ENCODE measurements at regions not wholly inside any gene's neighbourhood (a gene's known extent, or its start where the extent isn't known, plus 50 kb on each side); places are given as distances from the start of the nearest gene placed in this dataset.

GRCh38 chr16:61391896-61392295 lies 644.3 kb downstream of the CDH8 start:
- TF ChIP-seq CTCF (IDR thresholded peaks at IDR 0.05; ENCODE audit: low read depth, low read length, missing control alignments), result no peak
- DNase-seq (ENCODE audit: low read depth), result no peak
- in situ Hi-C loops (cut with HindIII; ENCODE audit: low sequenced_read_pairs), result no loop called here
- no peak overlapping the region for H3K4me3 ChIP-seq (ENCODE audit: low read depth, low read length)

DNA sequence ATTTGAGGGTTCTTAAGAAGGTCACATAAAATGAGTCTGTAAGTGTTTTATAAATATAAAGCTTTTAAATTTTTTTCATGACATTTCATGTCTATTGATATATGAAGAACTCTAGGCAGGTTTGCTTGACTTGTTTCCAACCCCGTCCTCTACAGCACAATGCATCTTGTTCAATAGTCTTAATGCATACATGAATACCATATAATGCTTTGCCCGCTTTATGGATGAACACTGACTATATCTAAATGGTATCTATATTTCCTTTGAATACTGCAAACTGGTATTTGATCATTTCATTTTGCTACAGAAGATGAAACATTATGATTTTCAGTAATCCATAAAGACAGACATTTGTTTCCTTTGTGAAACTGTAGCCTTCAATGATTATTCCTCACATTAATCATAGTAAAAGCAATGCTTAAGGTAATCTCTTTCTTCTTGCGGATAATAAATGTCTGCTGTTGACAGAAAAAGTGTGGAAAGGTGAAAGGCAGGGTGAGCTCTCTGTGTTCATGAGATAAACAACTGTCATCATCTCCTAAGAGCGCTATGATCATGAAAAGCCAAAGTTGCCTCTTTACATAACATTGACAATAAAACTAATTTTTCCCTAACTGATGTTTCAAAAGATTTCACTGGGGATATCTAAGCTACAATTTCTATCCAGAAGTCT lies 645.1 kb downstream of the CDH8 start:
- in situ Hi-C loops (cut with HindIII; ENCODE audit: low sequenced_read_pairs), result no loop called here
- no peak overlapping the region for H3K4me3 ChIP-seq (ENCODE audit: low read depth, low read length)
- no peak for DNase-seq (ENCODE audit: low read depth)
- no peak for TF ChIP-seq CTCF (IDR thresholded peaks at IDR 0.05; ENCODE audit: low read depth, low read length, missing control alignments)

GRCh38 chr16:61385392-61386071 lies 650.7 kb downstream of the CDH8 start:
- DNase-seq (ENCODE audit: low read depth), result no peak
- in situ Hi-C loops (cut with HindIII; ENCODE audit: low sequenced_read_pairs), result no loop called here
- TF ChIP-seq CTCF (IDR thresholded peaks at IDR 0.05; ENCODE audit: low read depth, low read length, missing control alignments), result no peak
- H3K4me3 ChIP-seq (ENCODE audit: low read depth, low read length), result no peak overlapping the region

- in situ Hi-C loops (cut with HindIII; ENCODE audit: low sequenced_read_pairs), result no loop called here
- no peak for DNase-seq (ENCODE audit: low read depth)
- H3K4me3 ChIP-seq (ENCODE audit: low read depth, low read length), result no peak overlapping the region
- TF ChIP-seq CTCF (IDR thresholded peaks at IDR 0.05; ENCODE audit: low read depth, low read length, missing control alignments), result no peak
Observed at GRCh38 chr16:61382435-61382834, 653.8 kb downstream of the CDH8 start.

DNA sequence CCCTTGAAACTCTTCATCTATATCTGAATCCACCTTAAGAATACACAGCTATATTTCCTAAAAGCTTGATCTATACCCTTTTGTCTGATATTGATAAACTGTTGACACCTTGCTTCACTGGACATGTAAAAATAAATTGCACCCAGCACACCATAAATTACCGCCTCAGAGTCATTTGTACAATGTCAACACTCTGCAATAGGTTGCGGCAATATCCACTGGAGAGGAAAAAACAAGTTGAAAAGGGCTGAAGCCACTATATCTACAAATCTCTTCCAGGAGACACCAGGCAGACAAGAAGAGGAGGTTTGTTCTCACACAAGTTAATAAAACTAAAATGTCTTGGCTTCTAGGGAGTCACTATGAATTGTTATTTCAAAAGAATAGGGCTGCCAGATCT lies 656.9 kb downstream of the CDH8 start:
- in situ Hi-C loops (cut with HindIII; ENCODE audit: low sequenced_read_pairs), result no loop called here

DNA sequence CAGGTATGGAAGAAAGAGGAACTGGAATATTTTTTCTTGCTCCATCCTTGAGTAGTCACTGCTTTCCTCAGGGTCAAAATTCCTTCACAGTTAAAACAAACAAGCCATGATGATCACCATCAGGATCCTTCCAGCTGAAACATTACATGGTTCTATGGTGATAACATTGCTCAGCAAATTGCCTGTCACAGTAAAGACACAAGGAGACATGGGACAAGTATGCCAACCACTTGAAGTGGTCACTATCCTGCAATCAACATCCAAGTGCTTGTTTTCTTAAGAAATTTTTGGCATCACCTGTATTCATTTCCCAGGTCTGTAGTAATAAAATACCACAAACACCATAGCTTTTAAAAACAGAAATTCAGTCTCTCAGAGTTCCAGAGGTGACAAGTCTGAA lies 662.2 kb downstream of the CDH8 start:
- in situ Hi-C loops (cut with HindIII; ENCODE audit: low sequenced_read_pairs), result no loop called here
- DNase-seq (ENCODE audit: low read depth), result no peak
- H3K4me3 ChIP-seq (ENCODE audit: low read depth, low read length), result no peak overlapping the region
- no peak for TF ChIP-seq CTCF (IDR thresholded peaks at IDR 0.05; ENCODE audit: low read depth, low read length, missing control alignments)

More for the DNA sequence above, 656.9 kb downstream of the CDH8 start:
- no peak for TF ChIP-seq CTCF (IDR thresholded peaks at IDR 0.05; ENCODE audit: low read depth, low read length, missing control alignments)
- no peak overlapping the region for H3K4me3 ChIP-seq (ENCODE audit: low read depth, low read length)
- DNase-seq (ENCODE audit: low read depth), result no peak
